GM10266 (cell line): ENCODE measurements at regions not wholly inside any gene's neighbourhood (a gene's known extent, or its start where the extent isn't known, plus 50 kb on each side); places are given as distances from the start of the nearest gene placed in this dataset.
"Not testable (repeated sequence)": the region's sequence is repeated elsewhere in the genome, so short reads cannot be mapped to it uniquely, and the experiment has no call there.

Experiments used
- DNase-seq: peaks from one replicate; pipeline ENCODE4 v3.0.0; 2012; ENCODE audit errors: extremely low spot score
- TF ChIP-seq, protein P1 (sequence below): IDR thresholded peaks from 2 replicates; pipeline ENCODE4 v1.5.1; 2012; ENCODE audit warnings: mild to moderate bottlenecking, low read depth; ENCODE audit not compliant: control insufficient read depth, insufficient read depth; ENCODE audit errors: missing control alignments

DNA sequence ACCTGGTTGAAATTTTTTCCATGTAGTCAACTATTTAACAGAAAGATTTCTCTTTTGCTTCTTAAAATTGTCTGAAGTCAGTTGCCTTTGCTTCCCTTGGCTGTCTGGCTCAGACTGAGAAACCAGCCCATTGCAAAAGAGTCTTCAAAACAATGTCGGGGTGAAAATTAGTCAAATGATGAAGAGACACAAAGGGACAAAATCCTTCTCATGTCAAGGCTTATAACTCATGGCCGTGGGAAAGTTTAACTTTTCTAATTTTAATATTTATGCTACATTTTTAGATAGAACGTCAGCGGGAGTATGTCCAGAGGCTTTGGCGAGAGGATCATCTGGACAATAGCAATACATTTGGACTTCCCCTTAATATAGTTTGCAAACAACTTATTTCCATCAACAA, 127.2 kb downstream of the CD164 start:
- no peak for DNase-seq
- TF ChIP-seq, protein P1, sequence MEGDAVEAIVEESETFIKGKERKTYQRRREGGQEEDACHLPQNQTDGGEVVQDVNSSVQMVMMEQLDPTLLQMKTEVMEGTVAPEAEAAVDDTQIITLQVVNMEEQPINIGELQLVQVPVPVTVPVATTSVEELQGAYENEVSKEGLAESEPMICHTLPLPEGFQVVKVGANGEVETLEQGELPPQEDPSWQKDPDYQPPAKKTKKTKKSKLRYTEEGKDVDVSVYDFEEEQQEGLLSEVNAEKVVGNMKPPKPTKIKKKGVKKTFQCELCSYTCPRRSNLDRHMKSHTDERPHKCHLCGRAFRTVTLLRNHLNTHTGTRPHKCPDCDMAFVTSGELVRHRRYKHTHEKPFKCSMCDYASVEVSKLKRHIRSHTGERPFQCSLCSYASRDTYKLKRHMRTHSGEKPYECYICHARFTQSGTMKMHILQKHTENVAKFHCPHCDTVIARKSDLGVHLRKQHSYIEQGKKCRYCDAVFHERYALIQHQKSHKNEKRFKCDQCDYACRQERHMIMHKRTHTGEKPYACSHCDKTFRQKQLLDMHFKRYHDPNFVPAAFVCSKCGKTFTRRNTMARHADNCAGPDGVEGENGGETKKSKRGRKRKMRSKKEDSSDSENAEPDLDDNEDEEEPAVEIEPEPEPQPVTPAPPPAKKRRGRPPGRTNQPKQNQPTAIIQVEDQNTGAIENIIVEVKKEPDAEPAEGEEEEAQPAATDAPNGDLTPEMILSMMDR, result no peak

DNA sequence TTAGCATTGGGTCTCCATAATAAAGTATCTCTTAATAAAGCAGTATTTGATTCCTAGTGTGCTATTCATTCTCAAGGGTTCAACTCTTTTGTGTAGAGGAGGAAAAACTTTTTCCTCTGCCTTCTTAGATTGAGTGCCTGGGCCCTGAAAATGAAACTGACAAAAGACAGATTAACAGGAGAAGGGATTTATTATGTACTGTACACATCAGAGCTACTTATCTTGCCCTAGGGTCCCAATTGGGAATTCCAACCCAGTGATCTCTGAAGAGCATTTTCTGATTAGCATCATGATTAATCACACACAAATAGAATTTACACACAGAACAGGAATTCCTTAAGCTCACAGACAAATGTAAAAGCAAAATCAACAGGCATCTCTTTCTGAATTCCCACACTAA, 128.9 kb downstream of the CD164 start:
- no peak for DNase-seq

DNA sequence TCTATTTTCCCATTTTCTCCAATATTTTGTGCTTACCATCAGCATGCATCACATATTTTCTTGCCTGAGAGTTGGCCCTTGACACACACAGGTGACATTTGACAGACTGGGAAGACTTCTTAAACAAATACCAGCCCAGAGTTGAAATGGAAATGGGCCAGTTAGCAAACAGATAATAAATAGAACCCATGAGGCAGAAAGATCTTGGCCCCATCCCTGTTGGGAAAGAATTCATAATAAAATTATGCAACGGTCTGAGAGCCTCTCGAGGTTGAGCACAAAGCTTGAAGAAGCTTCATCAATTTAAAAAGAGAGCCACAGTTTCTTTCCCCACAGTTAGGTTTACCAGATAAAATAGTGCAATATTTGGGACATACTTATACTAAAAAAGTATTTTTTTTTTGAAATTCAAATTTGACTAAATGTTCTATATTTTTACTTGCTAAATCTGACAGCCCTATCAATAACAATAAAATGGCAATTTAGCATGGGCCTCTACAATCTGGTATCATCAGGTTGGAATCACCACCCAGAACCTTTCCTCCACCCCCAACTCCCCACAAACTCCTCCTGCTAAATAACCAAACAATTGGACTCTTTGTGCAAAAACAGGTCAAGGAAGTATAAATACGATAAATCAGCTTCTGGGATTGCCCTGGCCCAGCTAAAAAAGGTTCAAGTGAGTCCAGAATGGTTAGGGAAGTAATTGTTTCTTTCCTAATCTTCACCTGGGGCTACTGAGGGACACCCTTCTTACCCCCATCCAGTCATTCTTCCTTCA, 129.8 kb downstream of the CD164 start:
- TF ChIP-seq, protein P1, result no peak
- DNase-seq, result no peak

More for the DNA sequence above, 128.9 kb downstream of the CD164 start:
- TF ChIP-seq, protein P1, result no peak

DNA sequence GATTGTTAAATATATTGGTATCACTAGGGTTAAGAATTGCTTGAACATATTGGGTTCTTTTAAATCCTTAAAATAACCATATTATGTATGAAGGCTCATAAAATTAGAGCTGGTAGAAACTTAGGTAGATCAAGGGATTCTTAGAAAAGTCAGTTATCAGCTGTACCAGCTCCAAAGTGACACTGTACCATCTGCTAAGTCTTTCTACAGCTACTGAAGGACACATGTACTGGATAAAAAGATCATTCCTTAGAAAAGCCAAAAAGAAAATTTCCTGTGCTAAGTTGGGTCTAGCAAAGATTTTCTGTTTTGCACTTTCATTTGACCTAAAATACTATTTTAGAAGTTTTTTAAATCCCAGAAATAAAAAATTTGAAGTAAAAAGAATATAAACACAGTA, 130.4 kb downstream of the CD164 start:
- TF ChIP-seq, protein P1, result no peak

DNA sequence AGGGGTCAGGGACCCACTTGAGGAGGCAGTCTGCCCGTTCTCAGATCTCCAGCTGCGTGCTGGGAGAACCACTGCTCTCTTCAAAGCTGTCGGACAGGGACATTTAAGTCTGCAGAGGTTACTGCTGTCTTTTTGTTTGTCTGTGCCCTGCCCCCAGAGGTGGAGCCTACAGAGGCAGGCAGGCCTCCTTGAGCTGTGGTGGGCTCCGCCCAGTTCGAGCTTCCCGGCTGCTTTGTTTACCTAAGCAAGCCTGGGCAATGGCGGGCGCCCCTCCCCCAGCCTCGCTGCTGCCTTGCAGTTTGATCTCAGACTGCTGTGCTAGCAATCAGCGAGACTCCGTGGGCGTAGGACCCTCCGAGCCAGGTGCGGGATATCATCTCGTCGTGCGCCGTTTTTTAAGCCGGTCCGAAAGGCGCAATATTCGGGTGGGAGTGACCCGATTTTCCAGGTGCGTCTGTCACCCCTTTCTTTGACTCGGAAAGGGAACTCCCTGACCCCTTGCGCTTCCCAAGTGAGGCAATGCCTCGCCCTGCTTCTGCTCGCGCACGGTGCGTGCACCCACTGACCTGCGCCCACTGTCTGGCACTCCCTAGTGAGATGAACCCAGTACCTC, 131.6 kb downstream of the CD164 start:
- not testable (repeated sequence) for DNase-seq

More for the DNA sequence above, 130.4 kb downstream of the CD164 start:
- no peak for DNase-seq

DNA sequence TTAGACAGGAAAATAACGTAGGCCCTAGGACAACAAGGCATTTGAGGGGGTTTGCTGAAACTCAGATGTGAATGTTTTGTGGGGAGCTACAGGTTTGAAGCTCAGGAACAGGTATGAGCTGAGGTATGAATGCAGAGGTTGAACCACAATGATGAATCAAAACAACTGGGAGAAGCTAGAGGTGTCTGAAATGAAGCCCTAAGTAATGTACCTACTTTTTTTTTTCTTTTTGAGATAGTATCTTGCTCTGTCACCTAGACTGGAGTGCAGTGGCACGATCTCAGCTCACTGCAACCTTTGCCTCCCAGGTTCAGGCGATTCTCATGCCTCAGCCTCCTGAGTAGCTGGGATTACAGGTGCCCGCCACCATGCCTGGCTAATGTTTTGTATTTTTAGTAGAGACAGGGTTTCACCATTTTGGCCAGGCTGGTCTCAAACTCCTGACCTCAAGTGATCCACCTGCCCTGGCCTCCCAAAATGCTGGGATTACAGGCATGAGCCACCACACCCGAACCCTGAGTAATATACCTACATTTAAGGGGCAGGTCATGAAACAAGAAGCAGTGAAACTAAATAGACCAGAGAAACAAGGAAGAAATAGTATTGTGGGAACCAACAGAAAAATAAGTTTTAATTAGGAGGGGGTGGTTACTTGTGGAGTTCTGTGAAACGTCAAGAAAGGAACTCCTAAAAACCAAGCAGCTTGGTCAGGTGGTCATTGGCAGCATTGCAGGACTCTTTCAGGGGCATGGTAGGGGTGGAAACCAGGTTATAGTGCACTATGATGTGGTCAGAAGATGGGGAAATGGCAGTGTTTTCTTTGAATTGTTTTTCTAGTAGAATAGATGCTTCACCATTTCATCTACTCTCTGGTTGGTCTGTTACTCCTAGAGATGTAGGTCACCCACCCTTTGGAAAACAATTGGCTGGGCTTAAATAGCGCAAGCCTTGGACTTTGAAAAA, 138.1 kb downstream of the CD164 start:
- TF ChIP-seq, protein P1, result no peak
- DNase-seq, result no peak

DNA sequence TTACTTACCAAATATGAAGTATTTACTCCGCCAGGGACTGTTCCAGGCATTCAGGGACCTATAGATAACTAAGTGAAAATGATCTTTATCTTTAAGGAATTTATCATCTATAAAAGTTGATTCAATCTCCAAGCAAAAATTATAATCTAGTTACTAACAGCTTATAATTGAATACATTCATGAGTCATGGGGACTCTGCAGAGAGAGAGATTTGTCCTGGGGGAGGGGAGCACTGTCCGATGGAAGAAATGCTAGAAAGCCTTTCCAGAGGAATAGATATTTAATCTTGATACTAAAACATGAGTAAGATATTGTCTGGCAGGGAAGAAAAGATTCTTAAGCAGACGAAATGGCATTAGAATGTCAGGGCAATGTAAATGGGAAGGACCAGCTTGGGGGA, 139.3 kb downstream of the CD164 start:
- TF ChIP-seq, protein P1, result no peak
- no peak for DNase-seq
